GM12873 (cell line): ENCODE measurements at regions not wholly inside any gene's neighbourhood (a gene's known extent, or its start where the extent isn't known, plus 50 kb on each side); places are given as distances from the start of the nearest gene placed in this dataset.

Experiments used
- CTCF ChIP-seq: IDR thresholded peaks from 2 replicates; pipeline ENCODE4 v1.5.1; 2012; ENCODE audit warnings: low read depth, mild to moderate bottlenecking, moderate library complexity, low read length, control low read depth; ENCODE audit not compliant: insufficient read depth; ENCODE audit errors: missing control alignments

GRCh38 chr5:169424279-169424655 is 123.3 kb upstream of the SLIT3 start:
- TF ChIP-seq CTCF = no peak

GRCh38 chr5:169423580-169424278 is 122.8 kb upstream of the SLIT3 start:
- TF ChIP-seq CTCF = no peak

GRCh38 chr5:169422087-169422486 is 121.1 kb upstream of the SLIT3 start:
- TF ChIP-seq CTCF = no peak

- no peak for TF ChIP-seq CTCF
These were observed 120.7 kb upstream of the SLIT3 start for GRCh38 chr5:169421677-169422076.

- TF ChIP-seq CTCF = no peak
These were observed 116.7 kb upstream of the SLIT3 start for GRCh38 chr5:169417676-169418075.

- no peak for TF ChIP-seq CTCF
These were observed 115.8 kb upstream of the SLIT3 start for GRCh38 chr5:169416583-169417196.

GRCh38 chr5:169415948-169416347 is 115.0 kb upstream of the SLIT3 start:
- TF ChIP-seq CTCF = no peak
